Suppressor macrophage treated with lipopolysaccharide for 1 hour (primary cell): ENCODE measurements at regions not wholly inside any gene's neighbourhood (a gene's known extent, or its start where the extent isn't known, plus 50 kb on each side); places are given as distances from the start of the nearest gene placed in this dataset.

Source experiments
- DNase-seq, 3 donors: peaks; one replicate each; pipeline ENCODE4 v3.0.0-alpha.2; 2020 to 2022

DNA sequence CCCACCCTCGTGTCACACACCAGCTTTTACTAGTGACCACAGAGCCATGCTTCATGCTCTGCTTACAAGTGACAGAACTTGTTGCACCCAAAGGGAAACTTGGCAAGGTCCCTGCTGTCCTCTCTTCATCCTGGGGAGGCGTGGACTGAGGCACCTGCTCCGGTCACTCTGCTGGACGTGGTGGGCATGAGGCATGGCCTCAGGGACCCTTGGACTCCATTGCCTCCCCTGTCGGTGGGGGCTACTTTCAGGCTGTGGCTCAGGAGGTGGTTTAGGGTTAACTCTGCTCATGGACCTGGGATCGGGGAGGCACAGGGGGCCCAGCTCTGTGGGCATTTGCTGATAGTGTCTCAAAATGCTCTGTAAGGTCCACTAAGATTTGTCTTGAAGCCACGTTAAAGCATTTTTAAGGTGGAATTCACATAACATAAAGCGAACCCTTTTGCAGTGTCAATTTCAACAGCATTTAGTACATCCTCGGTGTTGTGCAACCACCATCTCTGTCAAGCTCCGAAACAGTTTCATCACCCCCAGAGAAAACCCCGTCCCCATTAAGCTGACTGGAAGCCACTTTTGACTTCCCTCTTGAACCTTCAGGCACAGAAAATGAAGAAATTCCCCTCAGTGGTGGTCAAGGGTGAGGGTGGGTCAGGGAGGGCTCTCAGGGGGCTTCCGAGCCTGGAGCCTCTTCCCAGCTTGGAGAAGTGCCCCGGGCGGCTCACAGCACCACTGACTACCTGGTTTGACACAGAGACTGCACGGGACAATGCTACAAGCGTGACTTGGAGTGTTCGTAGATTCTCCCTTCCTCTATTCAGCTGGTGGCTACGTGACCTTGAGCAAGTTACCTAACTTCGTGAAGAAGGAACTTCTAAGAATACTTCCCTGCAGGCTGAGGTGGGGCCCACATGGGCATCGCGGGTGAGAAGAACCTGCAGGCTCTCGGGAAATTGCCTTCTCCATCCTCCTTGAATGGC, 100.0 kb upstream of the HDAC4 start:
- peak; percentile 86 to 94 (median 92) for DNase-seq

DNA sequence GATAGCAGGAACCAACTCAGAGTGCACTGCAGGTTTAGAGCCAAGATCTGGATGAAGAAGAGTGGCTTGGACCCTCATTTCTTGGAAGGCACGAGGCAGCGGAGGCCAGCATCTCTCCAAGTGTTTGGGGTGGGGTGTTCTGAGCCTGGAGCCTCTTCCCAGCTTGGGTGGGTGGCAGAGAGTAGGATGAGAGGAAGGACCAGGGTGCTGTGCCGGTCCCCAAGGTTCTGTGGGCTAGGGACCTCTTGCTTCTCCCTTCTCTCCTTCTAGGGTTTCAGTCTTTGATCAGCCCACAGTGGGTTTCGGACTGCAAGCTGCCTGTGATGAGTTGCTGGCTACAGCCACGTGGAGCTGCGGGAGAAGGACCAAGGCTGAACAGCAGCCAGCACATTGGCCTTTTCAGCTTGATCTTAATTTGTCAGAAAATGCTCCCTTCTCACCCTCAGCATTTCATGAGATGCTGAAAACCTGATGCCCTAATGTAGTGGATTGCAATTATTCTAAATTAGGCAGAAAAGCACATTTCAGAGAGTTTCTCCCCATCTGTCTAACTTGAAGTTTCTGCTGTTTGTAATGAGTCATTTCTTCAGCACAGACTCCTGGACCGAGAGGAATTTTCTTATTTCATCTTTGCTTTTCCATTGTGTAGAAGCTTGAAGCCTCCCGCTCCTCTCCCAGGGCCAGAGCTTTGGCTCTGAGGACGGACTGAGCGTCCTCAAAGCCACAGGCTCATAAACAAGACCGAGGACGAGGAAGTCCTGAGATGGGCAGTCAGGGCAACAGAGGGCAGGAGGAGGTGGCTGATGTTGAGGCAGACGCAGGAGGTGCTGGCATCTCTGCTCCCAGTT, 99.1 kb upstream of the HDAC4 start:
- DNase-seq = peak in 2 of 3 donors; percentile 20

DNA sequence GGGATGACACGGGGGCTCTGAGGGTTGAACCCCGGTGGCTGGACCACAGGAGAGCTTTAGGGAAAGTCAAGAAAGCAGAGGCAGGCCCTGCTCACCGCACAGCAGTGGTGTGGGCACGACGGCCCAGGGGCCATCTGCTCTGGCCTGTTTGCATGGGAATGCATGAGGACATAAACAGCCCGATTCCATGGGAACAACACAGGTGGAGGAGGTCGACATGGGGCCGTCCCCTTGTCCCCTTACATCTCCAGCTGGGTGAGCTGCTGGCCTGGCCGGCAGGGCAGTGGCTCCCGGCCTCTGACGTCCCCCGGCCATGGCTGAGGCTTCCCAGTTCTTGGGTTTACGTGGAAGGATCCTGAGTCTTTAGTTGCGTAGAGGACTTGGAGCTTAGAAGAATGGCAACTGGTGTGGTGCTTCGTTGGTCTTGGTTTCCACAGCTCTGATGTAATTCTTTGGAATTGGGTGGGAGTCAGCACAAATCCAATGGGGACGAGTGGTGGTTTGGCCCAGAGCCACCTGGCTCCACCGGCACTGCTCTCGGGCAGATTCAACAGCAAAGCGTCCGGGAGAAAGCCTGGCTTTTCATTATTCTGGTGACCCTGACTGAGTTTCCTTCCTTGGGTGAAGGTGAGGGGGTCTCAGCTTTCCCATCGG, 98.3 kb upstream of the HDAC4 start:
- DNase-seq = no peak

DNA sequence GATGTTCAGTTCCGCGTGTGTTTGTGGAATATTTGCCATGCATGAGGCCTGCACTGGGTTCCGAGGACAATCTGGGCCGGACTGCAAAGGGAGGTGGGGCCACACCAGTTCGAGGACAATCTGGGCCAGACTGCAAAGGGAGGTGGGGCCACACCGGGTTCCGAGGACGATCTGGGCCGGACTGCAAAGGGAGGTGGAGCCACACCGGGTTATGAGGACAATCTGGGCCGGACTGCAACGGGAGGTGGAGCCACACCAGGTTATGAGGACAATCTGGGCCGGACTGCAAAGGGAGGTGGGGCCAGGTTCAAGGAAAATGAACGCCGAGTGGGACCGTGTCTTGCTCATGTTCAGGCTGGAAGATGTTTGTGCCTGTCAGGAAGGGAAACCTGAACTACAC, 97.8 kb upstream of the HDAC4 start:
- DNase-seq = no peak

DNA sequence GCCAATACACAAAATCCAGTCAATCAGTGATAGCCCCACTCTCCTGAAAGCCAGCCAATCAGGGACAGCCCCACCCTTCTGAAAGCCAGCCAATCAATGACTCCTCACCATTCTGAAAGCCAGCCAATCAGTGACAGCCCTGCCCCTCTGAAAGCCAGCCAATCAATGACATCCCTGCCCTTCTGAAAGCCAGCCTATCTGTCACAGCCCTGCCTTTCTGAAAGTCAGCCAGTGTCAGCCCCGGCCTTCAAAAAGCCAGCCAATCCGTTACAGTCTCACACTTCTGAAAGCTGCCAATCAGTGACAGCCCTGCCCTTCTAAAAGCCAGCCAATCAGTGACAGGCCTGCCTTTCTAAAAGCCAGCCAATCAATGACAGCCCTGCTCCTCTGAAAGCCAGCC, 95.9 kb upstream of the HDAC4 start:
- peak in 2 of 3 donors; percentile 21 to 23 for DNase-seq

DNA sequence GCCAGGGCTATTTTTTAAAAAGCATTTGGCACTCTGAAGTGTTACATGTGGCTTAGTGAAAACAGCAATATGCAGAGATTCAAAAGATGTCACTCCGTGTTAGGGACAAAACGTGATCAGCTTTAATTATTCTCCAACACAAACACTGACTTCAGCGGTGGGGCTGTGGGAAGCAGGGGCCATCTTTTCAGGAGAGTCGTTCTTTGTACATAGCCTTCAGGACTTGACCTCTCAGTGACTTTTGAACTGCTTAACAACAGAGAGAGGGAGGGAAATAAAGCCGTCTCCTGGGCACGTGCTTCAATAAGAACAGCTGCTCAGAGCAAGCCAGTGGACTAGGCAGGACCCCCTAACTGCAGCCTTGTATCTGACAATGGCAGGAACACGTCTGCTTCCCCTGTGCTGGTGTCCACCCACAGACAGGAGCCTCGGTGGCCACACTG, 95.0 kb upstream of the HDAC4 start:
- no peak for DNase-seq

DNA sequence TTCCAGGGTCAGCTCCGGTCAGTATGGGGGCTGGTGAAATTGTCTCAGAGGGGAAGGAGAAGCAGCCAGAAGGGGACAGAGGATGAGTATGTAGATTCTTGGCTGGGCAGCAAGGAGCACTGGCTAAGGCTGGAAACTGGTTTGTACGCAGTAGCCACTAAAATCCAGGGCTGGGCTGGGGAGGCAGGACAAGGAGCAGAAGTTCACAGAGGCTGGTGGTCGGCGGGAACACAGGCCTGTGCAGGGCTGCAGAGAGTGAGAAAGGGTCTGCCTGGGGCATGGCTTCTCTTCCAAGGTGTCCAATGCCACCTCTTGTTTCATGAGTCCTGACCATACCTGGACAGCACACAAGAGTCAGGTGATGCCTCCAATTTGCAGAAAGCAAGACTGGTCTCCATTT, 94.4 kb upstream of the HDAC4 start:
- DNase-seq = no peak

DNA sequence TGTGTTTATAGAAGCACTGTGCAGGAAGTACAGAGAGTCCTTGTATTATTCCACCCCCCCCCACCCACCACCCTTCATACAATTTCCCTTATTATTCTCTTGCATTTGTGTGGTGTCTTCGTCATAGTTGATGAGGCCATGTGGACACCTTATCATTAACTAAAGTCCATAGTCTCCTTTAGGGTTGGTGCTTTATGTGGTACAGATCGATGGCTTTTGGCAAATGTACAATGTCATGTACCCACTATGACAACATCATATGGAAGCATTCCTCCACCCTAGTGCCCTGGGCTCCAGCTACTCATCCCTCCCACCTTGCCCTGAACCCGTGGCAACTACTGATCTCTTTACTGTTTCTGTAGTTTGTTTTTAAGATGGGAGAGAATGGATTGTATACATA, 93.8 kb upstream of the HDAC4 start:
- no peak for DNase-seq

DNA sequence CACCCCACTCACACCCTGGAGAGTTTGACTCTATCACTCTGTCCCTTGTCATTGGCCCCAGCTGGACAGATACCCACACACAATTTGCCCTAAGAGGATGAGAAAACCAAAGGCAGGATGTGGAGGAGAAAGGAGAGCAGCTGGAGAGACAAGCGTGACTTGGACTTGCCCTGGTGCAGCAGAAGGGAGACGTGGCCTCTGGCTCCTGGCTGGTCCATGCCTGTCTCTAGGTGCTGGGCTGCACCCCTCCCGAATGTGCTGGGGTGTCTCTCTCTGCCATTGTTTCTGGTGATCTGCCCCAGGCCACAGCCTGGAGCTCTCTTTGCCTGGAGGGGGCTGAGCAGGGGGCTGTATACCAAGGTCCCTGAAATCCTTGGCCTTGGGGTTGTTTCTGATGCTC, 88.7 kb upstream of the HDAC4 start:
- DNase-seq = no peak

DNA sequence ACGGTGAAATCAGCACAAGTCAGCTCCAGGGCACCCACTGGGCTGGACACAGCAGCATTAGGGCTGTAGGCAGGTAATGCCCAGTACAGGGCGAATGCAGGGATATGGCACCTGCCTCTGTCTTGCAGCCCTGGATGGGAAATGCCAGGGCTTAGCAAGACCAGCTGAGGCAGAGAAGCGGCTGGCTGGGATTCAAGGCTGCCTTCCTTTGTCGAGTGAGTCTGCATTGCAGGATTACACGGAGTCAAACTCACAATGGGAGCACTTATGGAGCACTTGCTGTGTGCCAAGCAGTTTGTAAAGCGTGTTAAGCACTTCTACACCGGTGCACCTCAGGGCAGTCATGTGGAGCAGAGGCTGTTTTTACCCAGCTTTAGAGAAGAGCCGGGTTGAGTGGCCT, 87.3 kb upstream of the HDAC4 start:
- no peak for DNase-seq

DNA sequence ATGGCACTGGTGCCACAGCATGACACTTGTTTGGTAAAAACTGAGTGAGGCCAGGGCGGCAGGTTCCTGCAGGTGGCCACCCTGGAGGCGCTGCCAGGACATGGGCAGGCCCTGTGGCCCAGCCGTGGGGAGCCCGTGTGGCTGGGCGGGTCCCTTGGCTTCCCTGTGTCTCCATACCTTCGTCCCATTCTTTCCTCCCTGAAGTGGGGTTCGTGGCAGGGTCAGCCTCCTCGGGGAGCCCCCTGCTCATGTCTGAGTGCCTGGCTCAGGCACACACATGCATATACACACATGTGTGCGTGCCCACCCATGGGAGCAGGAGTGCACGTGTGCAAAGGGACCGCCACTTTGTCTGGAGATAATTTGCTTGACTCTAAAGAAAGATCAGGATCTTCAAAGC, 86.5 kb upstream of the HDAC4 start:
- DNase-seq = no peak

DNA sequence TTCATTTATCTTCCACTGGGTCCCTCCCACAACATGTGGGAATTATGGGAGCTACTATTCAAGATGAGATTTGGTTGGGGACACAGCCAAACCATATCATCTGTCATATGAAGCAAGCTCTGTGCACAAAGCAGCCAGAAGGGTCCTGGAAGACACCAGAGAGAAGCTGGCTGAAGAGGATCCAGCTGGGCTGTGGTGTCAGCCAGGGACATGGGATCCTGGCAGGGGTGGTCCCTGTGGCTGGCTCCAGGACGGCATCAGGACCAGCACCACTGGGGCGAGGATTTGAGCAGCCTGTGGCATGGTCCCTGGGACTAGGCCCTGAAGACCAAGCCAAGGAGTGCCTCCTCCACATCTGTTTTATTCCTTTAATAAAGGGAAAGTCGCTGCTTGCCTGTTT, 84.8 kb upstream of the HDAC4 start:
- peak in 1 of 3 donors; percentile 28 for DNase-seq

DNA sequence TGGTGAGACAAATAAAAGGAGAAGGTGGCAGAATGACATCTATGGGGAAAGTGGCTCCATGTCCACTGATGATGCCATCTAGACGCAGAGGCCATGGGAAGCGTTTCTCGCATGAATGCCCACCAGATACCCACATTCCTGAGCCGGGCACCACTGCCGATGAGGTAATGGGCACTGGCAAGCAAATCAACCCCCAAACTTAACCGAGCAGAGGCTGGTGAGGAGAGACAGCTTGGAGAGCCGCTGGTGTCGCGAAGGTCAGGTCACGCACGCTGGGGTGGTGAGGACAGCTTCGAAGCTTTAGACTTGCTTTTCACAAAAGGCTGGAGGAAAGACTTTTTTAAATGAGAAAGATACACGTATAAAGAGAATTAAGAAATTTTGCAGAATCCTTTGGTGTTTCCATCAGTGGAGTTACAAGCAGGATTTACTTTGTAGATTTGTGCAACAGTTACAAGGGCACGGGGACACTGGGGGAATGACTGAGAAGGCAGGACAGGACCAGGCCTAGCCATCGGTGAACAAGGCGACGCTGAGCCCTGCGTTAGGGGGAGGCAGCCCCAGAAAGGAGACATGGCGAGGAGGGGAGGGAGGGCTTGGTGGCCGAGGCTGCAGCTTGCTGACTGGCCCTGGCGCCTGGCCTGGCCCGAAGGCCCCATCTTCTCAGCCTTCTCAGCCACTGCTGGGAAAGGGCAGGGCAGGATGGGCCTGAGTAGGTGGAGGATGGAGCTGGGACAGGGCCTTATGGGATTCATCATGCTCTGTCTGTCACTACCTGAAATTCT, 83.9 kb upstream of the HDAC4 start:
- DNase-seq = no peak

DNA sequence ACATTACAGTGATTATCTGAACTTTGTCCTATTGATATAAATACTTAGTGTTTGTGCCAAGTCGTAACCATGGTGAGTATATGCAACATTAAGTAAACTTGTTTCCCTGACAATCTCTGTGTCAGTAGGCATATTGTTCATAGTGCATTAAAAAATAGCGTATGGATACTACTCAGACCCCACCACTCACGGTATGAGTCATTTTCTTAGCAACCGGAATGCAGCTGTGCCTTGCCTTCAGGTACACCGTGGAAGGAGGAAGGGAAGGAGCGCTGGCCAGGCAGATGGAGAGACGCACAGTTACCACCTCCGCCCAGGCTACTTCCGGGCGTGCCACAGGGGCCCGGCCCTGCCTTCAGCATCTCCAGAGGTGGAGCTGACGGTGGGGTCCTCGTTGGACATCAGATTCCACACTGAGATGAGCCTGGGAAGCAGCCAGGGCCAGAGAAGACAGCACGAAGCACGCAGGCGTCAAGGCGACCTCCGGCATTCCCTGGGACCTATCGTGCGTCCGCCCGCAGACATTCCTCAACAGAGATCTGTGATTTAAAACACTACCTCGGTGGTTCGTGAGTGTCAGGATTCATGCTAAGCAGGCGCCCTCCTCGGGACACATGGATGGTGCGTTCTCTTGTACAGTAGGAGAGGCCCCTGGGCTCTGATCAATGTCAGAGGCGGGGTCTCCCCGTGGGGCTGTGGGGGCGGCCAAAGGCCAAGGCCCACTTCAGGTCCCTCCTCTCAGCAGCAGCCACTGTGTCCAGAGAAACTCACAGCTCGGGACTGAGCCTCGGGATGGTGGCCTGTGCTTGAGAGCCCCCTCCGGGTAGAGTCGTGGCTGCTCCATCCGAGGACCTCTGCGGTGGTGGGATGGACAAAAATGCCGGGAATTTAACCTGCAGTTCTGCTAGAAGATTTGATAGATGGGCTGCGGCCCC, 82.2 kb upstream of the HDAC4 start:
- DNase-seq = no peak

DNA sequence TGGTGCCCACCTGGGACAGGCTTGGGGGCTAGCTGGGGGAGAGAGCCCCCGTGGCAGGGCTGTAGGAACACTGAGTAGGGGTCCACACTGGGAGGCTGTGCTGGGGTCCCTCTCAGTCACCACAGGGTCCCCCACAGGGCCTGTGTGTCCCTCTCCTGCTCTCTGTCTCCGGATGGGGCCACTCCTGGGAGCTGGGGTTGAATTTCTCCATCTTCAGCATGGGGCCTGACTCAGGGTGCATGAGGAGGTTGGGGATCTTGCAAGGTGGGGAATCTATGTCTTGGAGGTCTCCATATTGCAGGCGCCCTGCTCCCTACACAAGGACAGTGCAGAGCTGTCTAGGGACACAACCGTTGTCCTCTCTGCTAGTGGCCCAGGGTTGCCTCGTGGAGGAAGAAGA, 78.7 kb upstream of the HDAC4 start:
- DNase-seq = no peak

DNA sequence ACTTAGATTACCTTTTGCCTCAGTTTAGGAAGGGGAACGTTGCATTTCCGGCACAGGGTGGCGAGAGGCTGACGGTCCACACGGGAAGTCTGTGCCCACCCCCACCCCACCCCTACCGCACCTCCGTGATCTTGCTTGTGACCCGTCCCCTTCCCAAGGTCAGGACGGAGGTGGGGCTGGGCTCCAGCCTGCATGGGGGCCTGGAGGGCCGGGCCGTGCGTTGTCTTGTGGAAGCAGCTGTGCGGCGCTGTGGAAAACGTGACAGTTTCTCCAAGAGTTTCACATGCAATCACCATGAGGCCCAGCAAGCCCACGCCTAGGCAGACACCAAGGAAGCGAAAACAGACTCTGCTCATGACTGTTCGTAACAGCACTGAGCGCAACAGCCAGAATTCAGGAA, 76.8 kb upstream of the HDAC4 start:
- no peak for DNase-seq

DNA sequence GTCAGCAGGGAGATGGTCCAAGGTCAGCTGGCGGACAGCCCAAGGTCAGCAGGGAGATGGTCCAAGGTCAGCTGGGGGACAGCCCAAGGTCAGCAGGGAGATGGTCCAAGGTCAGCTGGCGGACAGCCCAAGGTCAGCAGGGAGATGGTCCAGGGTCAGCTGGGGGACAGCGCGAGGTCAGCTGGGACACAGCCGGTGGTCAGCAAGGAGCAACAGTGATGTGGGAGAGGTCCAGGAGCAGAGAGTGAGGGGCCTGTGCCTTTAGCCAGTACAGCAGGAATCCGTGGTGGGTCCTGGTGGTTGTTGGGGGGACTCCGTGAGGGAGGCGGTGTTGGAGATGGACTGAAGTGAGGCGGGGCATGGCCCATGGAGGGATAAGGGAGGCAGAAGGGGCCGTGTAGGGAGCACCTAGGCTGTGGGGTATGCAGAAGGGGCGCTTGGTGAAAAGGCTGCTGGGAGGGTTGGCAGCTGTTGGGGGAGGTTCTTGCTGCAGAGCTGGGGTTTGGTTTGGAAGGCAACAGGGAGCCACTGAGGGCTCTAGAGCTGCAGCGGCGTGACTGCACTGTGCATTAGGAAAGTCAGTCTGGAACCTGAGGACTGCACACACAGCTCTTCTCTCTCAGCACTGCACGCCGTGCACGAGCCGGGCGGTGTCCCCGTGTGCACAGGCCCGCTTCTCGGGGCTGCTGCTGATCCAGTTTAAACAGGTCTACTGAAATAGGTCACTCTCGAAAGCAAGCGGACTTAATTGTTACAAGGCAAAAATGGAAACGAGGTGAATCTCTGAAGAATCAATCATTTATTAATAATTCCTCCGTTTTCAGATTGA, 76.2 kb upstream of the HDAC4 start:
- DNase-seq = no peak

DNA sequence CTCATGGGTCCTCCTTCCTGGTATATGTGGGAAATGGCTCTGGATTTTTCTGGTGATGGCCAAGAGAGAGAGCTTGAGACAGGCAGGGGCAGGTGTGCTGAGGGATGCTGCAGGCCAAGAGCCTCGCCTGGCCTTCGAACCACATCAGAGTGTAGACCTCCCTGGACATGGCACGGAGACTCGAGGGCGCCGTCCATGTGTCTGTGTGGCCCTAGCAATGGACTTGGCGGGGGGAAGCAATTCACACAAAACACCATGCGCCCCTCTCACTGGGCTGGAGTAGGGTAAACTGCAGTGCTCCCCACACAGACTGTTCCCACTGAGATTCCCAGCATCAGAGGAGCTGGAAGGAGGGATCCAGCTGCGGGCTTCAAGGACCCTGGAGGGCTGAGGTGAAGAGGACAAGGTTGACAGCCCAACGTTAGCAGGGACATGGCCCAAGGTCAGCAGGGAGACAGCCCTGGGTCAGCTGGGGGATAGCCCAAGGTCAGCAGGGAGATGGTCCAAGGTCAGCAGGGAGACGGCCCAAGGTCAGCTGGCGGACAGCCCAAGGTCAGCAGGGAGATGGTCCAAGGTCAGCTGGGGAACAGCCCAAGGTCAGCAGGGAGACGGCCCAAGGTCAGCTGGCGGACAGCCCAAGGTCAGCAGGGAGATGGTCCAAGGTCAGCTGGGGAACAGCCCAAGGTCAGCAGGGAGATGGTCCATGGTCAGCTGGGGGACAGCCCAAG, 75.4 kb upstream of the HDAC4 start:
- no peak for DNase-seq

DNA sequence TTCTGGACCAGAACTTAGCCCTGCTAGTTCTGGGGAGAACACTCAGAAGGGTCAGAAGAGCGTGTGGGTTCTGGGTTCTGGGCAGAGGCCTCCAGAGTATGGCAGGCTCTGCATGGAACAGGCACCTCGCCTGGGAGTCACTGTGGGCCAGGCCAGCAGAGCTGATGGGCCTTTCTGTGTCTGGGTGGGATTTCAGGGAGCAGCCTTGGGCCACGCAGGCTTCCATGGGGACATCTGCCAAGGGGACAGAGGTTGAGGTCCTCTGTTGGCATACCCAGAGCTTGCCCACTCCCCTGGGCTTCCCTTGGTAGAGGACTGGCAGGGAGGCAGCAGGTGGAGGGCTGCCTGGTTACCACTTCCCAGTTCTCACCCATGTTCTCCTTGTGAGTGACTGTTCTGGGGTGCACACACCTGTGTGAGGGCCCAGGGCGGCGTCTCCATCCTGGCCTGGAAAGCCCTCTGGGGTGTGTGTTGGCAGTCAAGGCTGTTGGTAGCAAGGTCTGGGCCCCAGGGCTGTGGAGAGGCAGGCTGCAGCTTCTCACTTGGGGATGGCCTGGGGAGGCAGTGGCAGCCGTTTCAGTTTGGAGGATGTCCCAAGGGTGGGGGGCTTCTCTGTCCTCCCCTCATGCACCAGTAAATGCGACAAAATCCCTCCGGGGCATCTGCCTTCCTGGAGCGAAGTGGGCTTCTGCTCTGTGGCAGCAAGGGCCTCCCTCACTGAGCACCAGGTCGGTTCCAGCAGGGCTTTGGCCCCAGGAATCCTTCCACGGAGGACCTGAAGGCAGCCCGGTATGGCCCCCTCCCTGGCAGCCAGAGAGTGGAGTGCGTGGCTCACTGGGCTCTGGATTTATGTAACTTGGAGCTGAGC, 74.6 kb upstream of the HDAC4 start:
- DNase-seq = no peak
